ENCODE measurements at regions not wholly inside any gene's neighbourhood (a gene's known extent, or its start where the extent isn't known, plus 50 kb on each side); places are given as distances from the start of the nearest gene placed in this dataset.

DNA sequence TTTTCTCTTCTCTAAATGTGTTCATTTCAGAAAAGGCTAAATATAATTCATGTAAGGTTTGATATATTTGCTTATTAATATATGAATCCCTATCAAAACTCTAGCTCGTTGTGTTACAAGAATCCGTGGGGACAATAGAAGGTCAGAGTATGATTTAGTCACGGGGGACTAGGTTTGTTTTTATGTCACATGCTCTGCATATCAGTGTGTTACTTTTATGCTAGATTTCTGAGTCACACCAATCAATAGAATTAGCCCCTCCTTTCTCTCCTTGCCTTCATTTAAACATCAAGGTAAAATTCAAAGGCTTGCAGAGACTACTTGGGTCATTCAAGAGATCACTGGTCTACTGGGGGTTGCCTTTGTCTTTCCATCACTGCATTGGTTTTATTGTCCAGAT lies 636.1 kb downstream of the NR2F2 start:
- TF ChIP-seq, protein P1, sequence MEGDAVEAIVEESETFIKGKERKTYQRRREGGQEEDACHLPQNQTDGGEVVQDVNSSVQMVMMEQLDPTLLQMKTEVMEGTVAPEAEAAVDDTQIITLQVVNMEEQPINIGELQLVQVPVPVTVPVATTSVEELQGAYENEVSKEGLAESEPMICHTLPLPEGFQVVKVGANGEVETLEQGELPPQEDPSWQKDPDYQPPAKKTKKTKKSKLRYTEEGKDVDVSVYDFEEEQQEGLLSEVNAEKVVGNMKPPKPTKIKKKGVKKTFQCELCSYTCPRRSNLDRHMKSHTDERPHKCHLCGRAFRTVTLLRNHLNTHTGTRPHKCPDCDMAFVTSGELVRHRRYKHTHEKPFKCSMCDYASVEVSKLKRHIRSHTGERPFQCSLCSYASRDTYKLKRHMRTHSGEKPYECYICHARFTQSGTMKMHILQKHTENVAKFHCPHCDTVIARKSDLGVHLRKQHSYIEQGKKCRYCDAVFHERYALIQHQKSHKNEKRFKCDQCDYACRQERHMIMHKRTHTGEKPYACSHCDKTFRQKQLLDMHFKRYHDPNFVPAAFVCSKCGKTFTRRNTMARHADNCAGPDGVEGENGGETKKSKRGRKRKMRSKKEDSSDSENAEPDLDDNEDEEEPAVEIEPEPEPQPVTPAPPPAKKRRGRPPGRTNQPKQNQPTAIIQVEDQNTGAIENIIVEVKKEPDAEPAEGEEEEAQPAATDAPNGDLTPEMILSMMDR (IDR thresholded peaks at IDR 0.05; ENCODE audit: low read depth, low read length), result no peak
- no peak for TF ChIP-seq EZH2phosphoT487 (IDR thresholded peaks at IDR 0.05; ENCODE audit: low read depth)
- no peak overlapping the region for H2AFZ ChIP-seq (ENCODE audit: low read depth, low read length)
- no peaks in the 10 kb centered on the region for H3K4me1 ChIP-seq (ENCODE audit: low read length)
- H3K79me2 ChIP-seq (ENCODE audit: low read length), result no peaks in the 10 kb centered on the region
- no peaks in the 10 kb centered on the region for H4K20me1 ChIP-seq (ENCODE audit: insufficient read depth, low read length)
- no peak overlapping the region for H3K27ac ChIP-seq (ENCODE audit: low read length)
- H3K9me3 ChIP-seq (ENCODE audit: insufficient read depth, low read length), result no peaks in the 10 kb centered on the region
- no peaks in the 10 kb centered on the region for H3K27me3 ChIP-seq (ENCODE audit: low read depth, low read length)
- H3K4me2 ChIP-seq (ENCODE audit: low read length), result no peak overlapping the region
- no peaks in the 10 kb centered on the region for H3K36me3 ChIP-seq (replicated peaks; ENCODE audit: low read depth, low read length)
- H3K9ac ChIP-seq (ENCODE audit: low read length), result no peak overlapping the region
- H3K4me3 ChIP-seq (ENCODE audit: low read length), result no peak overlapping the region

DNA sequence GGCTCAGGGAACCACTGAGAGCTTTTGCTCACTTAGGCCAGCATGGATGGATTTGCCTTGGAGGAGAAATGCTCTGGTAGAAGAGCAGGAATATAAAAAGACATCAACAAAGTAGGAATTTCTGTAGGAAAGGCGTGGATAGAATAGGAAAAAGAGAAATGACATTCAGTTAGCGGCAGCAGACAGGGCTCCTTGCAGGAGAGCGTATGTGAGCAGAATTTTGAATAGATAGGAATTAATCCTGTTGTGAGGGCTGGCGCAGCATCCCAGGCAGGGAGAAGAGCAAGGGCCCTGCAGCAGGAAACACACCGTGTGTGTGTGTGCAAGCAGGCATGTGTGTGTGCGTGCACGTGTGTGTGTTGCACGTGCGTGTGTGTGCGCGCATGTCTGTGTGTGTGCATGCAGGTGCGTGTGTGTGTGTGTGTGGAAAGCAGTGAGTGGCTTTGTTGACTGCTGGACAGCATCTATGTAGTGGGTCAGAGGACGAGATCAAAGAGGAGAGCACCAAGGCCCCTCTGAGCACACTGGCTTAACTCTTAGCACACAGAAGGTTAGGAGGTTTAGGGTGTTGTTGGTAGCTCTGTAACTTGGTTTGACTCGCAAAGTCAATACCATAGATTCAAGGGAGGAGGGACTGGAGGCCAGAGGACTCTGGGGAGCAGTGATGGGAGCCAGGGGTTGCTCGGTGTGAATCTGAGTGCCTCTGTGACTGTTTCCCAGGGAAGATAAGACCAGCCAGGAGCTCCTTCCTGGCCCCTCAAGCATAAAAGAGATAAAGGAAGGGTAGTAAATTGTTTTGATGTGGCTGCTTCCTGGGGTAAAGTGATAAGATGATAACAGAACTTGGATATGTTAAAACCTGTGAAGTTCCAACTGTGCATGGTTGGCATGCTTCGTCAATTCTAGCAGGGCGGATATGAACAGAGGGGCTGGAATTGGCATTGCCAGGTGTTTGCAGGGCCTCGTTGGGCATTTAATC lies 639.5 kb downstream of the NR2F2 start:
- no peak overlapping the region for H3K27ac ChIP-seq (ENCODE audit: low read length)
- no peak overlapping the region for H3K9ac ChIP-seq (ENCODE audit: low read length)
- H3K36me3 ChIP-seq (replicated peaks; ENCODE audit: low read depth, low read length), result no peaks in the 10 kb centered on the region
- H3K4me2 ChIP-seq (ENCODE audit: low read length), result no peak overlapping the region
- TF ChIP-seq, protein P1 (IDR thresholded peaks at IDR 0.05; ENCODE audit: low read depth, low read length), result no peak
- no peak for TF ChIP-seq EZH2phosphoT487 (IDR thresholded peaks at IDR 0.05; ENCODE audit: low read depth)
- no peak overlapping the region for H3K4me3 ChIP-seq (ENCODE audit: low read length)
- no peaks in the 10 kb centered on the region for H3K27me3 ChIP-seq (ENCODE audit: low read depth, low read length)
- H3K4me1 ChIP-seq (ENCODE audit: low read length), result no peaks in the 10 kb centered on the region
- H3K9me3 ChIP-seq (ENCODE audit: insufficient read depth, low read length), result no peaks in the 10 kb centered on the region
- no peak overlapping the region for H2AFZ ChIP-seq (ENCODE audit: low read depth, low read length)
- no peaks in the 10 kb centered on the region for H3K79me2 ChIP-seq (ENCODE audit: low read length)
- H4K20me1 ChIP-seq (ENCODE audit: insufficient read depth, low read length), result no peaks in the 10 kb centered on the region

DNA sequence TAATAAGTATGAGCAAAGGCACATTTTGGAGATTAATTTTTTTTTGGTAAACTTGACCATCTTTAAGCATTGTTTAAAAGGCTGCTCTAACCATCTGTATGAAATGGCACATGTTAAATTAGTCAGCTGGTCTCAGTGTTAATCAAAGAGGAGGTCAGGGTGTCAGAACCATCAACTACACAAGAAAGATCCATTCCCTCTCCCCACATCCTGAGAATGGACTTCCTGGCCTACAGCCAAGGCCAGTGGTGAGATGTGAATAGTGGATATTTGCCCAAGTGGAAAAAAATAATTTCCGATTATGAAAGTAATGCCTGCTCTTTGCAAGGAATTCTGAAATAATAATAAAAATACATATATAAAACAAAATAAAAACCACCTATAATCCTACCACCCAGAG lies 641.7 kb downstream of the NR2F2 start:
- H3K27ac ChIP-seq (ENCODE audit: low read length), result no peak overlapping the region
- TF ChIP-seq EZH2phosphoT487 (IDR thresholded peaks at IDR 0.05; ENCODE audit: low read depth), result no peak
- TF ChIP-seq, protein P1 (IDR thresholded peaks at IDR 0.05; ENCODE audit: low read depth, low read length), result no peak
- H2AFZ ChIP-seq (ENCODE audit: low read depth, low read length), result no peak overlapping the region
- H3K4me3 ChIP-seq (ENCODE audit: low read length), result no peak overlapping the region
- no peaks in the 10 kb centered on the region for H3K27me3 ChIP-seq (ENCODE audit: low read depth, low read length)
- no peaks in the 10 kb centered on the region for H3K79me2 ChIP-seq (ENCODE audit: low read length)
- no peak overlapping the region for H3K4me2 ChIP-seq (ENCODE audit: low read length)
- no peaks in the 10 kb centered on the region for H3K4me1 ChIP-seq (ENCODE audit: low read length)
- H3K9ac ChIP-seq (ENCODE audit: low read length), result no peak overlapping the region
- H4K20me1 ChIP-seq (ENCODE audit: insufficient read depth, low read length), result no peaks in the 10 kb centered on the region
- no peaks in the 10 kb centered on the region for H3K9me3 ChIP-seq (ENCODE audit: insufficient read depth, low read length)
- H3K36me3 ChIP-seq (replicated peaks; ENCODE audit: low read depth, low read length), result no peaks in the 10 kb centered on the region

DNA sequence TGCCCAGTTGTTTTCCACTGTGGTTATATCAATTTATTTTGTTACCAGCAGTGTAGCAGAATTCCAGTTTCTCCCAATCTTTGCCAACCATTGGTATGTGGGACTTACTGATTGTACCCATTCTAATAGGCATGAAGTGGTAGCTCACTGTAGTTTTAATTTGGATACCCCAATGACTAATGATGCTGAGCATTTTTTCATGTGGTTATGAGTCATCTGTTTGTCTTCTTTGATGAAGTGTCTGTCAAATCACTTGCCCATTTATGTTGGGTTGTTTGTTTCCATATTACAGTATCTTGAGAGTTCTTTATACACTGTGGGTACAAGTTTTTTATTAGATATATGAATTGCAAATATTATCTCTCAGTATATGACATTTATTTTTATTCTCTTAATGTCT lies 644.3 kb downstream of the NR2F2 start:
- H3K4me2 ChIP-seq (ENCODE audit: low read length), result no peak overlapping the region
- H3K36me3 ChIP-seq (replicated peaks; ENCODE audit: low read depth, low read length), result no peaks in the 10 kb centered on the region
- H3K4me1 ChIP-seq (ENCODE audit: low read length), result no peaks in the 10 kb centered on the region
- no peaks in the 10 kb centered on the region for H3K27me3 ChIP-seq (ENCODE audit: low read depth, low read length)
- H3K79me2 ChIP-seq (ENCODE audit: low read length), result no peaks in the 10 kb centered on the region
- TF ChIP-seq, protein P1 (IDR thresholded peaks at IDR 0.05; ENCODE audit: low read depth, low read length), result no peak
- TF ChIP-seq EZH2phosphoT487 (IDR thresholded peaks at IDR 0.05; ENCODE audit: low read depth), result no peak
- H3K4me3 ChIP-seq (ENCODE audit: low read length), result no peak overlapping the region
- no peaks in the 10 kb centered on the region for H3K9me3 ChIP-seq (ENCODE audit: insufficient read depth, low read length)
- H4K20me1 ChIP-seq (ENCODE audit: insufficient read depth, low read length), result no peaks in the 10 kb centered on the region
- no peak overlapping the region for H2AFZ ChIP-seq (ENCODE audit: low read depth, low read length)
- no peak overlapping the region for H3K27ac ChIP-seq (ENCODE audit: low read length)
- no peak overlapping the region for H3K9ac ChIP-seq (ENCODE audit: low read length)

Measured in OCI-LY3 (cell line).